Left lobe of liver (tissue), 2 donors: ENCODE measurements at regions not wholly inside any gene's neighbourhood (a gene's known extent, or its start where the extent isn't known, plus 50 kb on each side); places are given as distances from the start of the nearest gene placed in this dataset.

Experiments used
- ATAC-seq: fragments of 200-7000 bp; cut with Tn5 transposase; one replicate; pipeline ENCODE4 v1.9.1; 2020; ENCODE audit warnings: mild to moderate bottlenecking, moderate library complexity
- DNase-seq: peaks from one replicate; pipeline ENCODE4 v3.0.0-alpha.2; 2020; ENCODE audit warnings: low spot score
- donor health status: DM: no; HTN: no; CAD: no; lungs with moderate emphysema.
- donor health status: DM: no; HTN: yes; CAD: no.

DNA sequence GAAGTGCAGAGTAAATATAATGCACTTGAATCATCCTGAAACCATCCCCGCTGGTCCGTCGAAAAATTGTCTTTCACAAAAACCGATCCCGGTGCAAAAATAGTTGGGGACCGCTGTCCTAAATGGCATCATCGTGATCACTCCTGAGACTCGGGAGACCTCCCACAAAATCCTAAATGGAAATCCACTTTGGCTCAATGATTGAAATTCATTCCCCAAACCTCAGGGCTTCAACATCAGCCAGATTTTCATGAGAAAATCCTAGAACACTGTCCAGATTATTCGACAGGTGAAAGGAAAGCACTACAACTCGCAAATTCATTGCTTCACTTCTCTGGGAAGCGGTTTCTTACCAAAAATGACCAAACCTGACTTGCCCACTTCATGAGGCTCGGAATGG, 335.3 kb upstream of the ZNF507 start:
- ATAC-seq, result no peak
- no peak for DNase-seq

DNA sequence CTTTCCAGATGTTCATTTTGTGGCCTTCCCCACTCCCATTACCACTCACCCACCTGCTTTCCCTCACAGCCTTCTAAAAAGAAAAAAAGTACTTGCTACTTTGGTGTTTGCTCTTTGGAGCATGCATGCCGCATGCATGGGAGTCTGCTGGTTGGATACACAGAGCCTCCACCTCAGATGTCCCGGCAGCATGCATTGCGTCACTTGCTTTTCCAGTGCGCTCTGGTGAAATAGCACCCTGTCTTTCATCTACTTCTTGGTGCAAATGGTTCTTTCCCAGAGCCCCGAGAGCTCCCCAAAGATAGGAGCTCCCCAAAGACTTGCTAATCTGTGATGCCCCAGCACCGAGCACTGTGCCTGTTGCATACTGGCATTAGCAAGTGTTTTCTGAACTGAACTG, 333.2 kb upstream of the ZNF507 start:
- ATAC-seq, result no peak
- DNase-seq, result no peak

DNA sequence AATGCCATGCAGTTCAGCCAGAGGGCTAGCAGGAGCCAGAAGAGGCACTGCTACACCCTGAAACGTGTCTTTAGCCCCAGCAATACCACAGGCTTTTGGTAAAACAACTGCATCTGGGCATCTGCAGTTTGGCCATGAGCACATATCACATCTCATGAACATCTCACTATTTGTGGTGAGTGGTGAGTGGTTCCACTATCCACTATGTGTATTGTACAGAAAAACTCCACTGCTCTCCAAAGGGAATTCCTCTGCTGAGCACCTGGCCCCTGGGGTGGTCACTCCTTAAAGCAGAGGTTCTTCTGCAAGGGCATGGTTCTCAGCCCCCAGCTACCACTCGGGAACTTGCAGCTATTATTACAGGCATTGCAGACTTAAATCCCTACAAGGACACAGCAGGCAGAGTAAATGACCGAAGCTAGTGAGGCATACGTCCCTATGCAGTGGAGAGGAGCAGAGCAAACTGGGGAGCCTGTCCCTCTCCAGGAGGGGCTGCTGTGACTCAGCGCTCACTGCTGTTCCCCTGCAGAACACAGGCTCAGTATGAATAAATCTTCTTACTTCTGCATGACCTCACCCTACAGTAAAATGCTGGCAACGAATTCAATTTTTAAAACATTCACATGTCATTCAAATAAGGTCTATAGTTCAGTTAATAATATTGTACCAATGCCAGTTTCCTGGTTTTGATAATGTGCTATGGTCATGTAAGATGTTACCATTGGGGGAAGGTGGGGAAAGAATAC, 332.4 kb upstream of the ZNF507 start:
- ATAC-seq, result no peak
- DNase-seq, result no peak

DNA sequence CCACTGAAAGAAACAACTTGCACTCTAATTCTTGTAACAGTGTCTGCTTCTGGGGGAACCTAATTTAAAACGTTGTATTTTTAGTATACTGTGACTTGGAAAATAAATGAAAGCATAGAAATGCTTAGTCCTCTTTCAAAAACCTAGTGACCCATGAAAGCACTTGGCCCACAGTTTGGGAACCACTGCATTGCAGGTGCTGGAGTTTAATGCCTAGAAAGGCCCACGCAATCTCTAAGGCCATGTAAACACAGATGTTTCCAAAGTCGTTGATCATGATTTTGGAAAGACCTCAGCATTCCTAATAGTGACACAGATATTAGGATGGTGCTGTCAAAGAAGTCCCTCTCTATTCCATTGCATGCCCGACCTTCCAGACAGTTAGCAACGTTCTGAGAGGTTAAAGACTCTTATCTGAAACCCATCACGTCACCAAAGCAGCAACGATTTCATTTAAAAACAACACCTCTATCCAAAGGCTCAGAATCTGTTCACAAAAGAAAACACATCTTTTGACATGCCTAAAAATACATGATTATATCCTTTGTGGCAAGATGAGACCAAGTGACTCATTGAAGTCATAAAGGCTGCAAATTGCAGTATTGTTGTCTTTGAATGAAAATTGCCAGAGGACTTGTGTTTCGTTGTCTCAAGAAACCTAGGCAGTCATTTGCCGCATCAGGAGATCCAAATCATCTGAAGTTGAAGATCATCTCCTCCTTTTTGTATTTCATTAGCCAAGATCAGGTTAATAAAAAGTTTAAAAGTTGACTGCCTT, 328.0 kb upstream of the ZNF507 start:
- ATAC-seq, result no peak
- DNase-seq, result no peak

DNA sequence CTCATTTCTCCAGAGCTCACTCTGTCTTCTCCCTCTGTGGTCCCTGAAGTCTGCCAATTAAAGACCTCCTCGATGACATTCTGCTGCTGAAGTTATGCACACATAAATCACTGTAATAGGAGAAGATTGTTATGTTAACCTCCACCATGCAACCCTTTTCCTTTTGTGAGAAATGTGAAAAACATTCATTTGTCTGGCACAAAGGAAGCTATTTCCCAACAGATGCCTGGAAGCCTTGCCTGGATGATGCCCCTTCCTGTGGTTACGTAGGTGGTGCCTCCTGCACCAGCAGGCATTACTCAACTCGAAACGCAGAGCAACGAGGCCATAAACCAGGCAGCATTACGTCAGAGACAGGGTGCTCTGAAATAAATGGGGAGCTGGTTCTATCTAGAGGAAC, 327.4 kb upstream of the ZNF507 start:
- ATAC-seq (no peak), DNase-seq (no peak)

DNA sequence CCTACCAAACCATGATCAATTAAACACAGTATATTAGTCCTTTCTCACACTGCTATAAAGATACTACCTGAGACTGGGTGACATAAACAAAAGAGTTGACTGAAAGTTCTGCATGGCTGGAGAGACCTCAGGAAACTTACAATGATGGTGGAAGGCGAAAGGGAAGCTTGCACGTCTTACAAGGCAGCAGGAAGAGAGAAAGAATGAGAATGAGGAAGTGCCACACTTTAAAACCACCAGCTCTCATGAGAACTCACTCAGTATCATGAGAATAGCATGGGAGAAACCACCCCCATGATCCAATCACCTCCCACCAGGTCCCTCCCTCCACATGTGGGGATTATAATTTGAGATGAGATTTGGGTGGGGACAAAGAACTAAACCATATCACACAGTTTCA, 324.9 kb upstream of the ZNF507 start:
- no peak for ATAC-seq
- no peak for DNase-seq

DNA sequence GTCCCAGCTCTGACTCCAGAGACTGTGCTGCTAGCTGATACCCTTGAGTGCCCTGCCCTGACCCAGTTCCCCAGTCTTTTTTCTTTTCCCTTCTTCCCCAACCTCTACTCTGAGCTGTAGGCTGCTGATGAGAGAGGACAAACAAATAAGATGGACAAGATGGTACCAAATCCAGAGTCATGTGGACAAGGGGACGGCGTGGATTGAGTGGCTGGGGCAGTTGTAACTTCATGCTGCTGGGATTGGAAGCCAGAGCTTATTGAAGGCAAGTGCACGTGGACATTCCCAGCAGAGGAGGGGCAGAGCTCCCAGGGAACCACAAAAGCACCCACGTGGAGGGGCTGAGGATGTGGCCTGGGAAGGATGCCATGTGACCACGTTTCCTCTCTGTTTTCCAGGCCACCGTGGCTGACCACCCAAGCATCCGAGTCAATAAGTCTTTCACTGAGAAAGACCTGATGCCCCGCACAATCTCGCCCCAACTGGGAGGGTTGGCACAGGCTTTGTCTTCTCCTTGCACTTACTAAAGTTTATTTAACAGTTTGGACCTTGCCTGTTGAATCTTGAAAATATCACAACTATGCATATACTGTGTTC, 323.3 kb upstream of the ZNF507 start:
- ATAC-seq (no peak), DNase-seq (no peak)

DNA sequence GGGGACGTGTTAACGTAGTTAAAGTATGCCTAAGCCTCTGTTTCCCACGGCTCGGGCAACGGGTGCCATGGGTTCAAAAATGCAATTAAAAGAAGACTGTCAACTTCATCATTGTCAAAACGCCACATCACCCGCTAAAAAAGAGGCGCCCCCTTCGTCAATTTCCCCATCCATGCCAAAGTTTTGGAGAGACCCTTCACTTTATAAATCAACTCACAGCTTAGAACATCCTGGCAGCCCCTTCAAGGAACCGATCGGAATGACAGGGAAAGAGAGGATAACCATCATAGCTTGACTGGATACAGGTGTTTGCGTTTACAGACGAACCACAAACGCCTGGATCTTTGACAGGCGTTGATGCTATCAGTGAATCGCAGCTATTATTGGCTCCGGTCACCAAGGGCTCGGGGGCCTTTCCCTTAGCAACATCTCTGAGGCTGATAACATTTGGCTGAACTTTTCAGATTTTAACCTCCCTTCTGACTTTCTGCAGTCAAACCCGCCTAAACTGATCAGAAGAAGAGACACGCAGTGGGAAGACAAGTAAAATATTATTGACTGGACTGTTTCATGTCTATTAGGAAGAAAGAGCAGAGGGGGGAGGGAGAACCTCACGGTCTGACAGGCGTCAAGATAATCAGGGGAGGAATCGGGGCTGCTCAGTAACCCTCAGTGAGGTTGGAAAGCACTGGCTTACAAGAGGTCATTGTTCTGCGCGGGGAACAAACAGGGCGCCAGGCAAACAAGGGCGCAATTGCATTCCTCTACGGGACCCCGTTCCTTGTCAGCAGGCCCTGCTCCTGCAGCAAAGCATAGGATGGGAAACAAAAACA, 322.5 kb upstream of the ZNF507 start:
- no peak for DNase-seq

DNA sequence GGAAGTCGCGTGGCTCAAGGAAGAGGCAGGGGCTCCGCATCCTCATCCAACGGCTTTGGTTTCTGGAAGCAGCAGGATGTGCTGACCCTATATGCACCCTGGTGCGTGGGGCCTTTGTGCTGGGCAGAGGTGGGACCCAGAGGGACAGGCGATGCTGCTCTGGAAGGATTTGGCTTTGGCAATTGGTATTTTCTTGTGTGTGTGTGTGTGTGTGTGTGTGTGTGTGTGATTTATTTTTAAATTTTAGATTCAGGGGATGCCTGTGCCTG, 321.9 kb upstream of the ZNF507 start:
- ATAC-seq, result no peak
- DNase-seq, result no peak

More for the DNA sequence above, 322.5 kb upstream of the ZNF507 start:
- no peak for ATAC-seq

DNA sequence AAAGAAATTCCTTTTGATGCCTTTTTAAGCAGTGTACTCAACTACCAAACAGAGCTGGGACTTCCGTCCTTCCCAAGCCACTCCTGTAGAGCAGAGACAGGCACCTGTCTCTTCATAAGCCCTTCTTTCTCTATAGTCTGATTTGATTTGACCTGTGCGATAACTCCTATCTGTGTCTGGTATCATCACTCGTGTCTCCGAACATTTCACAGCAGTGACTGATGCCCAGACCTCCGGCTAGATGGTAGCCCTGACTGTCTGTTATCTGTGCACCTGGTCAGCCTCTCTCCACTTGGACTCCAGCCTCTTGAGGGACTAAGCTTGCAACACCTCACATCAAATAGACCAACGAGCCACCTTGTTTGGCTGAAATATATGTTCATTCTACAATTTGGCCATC, 316.2 kb upstream of the ZNF507 start:
- no peak for DNase-seq
- no peak for ATAC-seq

DNA sequence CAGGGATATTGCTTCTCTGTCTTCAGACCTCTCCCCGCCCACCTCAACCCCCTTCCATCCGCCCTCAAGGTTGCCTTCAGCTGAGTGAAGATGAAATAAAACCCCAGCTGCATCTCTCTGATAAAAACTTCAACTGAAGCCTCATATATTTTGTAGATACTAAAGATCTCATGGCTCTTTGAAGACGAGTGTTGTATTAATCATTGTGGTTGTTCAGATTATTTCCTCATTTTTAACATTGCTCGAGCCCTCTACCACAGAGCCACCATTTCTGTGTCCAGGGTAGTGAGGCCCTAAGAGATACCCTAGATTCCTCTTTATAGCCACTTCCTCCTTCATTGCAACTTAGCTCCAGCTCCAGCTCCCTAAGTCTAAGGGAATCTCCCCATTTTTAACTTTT, 312.8 kb upstream of the ZNF507 start:
- ATAC-seq (no peak), DNase-seq (no peak)

DNA sequence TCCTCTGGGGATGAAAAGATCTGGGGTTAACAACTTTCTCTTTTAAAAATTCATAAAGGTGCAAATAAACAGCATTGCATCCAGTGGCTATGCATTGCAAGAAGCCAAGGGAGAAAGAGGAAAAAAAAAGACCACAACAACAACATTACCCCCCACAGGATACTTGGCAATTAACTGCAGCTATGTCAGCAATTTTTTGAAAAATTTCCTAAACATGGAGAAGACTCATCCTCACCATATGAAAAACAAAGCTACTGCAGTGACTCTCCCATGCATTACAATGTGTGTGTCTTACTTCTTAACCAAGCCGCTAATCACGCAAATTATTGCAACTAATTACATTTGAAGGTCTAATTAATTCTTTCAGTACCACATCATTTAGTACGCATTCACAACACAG, 309.8 kb upstream of the ZNF507 start:
- DNase-seq, result no peak
- ATAC-seq, result no peak

DNA sequence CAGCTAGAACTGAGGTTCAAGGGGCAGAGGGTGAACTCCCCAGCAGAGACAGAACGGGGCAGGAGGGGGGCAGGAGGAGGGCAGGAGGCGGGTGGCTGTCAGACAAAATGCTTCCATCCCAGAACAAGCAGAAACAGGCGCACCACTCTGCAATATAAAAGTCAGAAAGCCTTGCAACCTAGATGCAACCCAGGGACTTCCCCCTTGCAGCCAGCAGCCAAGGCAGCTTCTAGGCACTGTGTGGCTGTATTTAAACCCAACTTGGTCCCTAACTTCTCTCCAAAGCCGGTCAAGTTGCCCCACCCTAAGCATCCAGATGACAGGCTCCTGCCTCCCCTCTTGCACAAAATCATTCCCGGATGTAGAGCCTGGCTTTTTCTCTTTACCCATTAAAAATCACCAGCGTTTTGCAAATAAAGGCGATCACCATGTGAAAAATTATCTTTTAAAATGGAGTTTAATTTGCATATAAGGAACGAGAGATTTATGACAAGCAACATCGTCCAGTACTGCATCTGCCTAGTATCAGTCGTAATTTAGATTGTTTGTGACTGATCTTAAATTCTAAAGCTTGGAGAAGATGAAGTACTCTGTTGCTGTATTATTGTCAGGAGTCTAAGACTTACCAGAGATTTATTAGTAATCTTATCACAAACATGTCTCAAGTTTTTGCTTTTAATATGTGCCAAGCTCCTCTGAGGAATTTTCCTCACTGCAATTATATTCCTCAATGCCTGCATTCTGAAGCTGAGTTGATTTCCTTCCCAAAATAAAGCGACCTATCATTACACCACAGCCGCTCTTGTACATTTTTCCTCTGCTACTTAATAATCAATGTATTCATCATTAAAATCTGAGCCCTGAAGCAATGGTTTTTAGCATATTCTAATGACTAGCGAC, 307.1 kb upstream of the ZNF507 start:
- DNase-seq (no peak), ATAC-seq (no peak)

DNA sequence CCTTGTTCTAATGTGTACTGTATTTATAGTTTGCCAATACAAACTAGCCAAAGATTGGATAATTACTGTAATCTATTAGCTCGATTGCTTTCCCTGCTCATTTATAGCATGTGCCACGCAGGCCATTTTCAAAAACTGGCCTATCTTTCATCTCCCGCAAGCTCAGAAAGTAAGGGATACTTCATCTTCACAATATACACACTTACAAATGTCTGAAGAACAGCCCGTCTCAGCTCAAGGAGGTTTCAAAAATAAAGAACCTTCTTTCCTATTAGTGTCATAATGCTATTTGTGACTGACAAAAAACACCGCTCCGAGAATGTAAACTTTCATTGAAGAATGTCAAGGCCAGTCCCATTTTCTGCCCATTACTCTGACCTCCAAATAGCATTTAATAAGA, 306.4 kb upstream of the ZNF507 start:
- no peak for DNase-seq
- no peak for ATAC-seq

DNA sequence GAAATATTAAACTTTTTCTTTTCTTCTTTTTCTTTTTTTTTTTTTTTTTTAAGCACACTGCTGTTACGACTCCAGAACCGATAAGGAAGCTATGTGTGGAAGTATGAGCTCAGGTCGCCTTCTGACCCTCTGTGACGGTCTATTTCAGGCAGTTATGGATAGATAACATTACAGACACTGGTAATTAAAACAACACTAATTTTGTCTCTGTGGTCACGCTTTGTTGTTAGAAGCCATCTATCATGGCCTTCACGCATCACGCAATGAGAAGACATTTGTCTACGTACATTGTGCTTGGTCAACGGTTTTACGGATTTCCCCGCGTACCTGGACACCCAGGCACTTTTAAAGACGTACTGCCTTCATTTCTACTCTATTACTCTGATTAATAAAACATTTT, 306.0 kb upstream of the ZNF507 start:
- ATAC-seq (no peak), DNase-seq (no peak)

DNA sequence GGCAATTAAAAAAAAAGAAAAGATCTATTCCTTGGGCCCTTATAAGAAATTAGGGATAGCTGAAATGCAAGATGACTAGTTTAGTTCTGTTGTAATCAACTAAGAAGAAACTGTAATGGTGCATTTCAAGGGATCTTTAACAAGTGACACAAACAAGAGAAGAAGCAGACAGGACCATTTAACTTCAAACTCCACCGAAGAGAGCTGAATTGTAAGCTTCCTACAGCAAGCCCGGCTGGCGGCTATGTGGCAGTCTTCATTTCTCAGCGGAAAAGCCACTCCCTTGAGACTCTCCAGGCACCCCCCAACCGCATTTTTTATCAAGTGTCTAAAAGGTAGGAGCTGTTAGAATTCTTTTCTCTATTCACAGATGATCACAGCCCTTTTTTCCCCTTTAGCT, 305.2 kb upstream of the ZNF507 start:
- ATAC-seq (no peak), DNase-seq (no peak)

DNA sequence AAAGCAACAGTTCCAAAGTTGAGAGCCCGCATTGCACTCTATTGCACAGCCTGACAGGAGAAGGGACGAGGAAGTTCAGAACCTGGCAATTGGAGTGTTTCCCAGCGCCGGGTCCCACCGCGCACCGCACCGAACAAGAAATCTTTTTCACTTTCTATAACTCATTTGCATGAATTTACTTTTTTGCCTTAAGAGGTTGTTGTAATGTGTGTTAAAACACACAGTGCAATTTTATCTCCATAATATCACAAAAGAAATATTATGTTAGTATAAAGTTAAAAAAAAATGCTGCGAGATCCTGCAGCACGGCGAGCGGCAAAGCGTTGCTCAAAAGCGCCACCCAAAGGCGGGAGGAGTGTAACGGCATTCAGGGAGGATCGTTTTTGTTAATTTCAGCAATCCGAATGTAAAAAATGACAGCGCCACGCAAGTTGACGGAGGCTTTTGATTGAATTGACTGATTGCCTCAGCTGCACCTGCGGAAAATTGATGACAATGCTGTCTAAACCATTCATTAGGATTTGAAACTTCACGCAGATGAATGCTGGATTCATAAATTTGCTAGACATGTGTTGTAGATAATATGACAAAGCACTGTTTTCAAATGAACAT, 303.6 kb upstream of the ZNF507 start:
- peak; percentile 52 for ATAC-seq
- no peak for DNase-seq

DNA sequence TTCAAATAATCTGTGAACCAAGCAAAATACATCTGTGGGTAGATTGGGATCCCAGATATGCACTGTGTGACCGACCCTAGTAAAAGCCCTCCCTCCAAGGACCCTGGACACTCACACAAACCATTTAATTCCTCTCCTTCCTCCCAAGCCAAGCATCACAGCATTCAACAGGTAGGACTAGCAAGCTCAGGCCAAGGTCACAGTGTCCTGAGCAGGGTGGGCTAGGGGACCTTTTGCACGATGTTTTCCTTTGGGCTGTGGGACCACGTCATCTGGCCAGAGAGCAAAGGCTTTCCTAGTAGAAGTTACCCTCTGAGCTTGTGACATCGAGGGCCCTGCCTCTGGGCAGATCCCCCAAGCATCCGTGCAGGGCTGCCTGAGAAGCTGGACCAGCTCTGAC, 297.6 kb upstream of the ZNF507 start:
- no peak for DNase-seq
- no peak for ATAC-seq

DNA sequence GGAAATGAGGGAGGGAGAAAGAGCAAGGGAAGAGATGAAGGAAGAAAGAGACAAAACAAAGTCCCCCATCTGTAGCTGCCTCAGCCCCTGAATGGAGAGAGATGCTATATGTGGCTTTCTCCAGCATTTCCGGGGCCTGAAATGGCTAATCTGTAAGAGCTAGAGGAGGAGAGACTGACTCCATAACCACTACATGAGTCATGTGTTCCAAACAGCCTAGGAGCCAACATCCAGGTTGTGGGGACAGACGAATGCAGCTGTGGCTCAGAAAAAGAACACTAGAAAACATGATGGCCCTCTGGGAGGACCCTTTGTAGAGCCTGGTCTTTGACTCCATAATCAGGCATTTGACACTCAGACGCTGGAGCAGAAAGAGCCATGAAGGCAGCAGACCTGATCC, 292.0 kb upstream of the ZNF507 start:
- DNase-seq (no peak), ATAC-seq (no peak)

DNA sequence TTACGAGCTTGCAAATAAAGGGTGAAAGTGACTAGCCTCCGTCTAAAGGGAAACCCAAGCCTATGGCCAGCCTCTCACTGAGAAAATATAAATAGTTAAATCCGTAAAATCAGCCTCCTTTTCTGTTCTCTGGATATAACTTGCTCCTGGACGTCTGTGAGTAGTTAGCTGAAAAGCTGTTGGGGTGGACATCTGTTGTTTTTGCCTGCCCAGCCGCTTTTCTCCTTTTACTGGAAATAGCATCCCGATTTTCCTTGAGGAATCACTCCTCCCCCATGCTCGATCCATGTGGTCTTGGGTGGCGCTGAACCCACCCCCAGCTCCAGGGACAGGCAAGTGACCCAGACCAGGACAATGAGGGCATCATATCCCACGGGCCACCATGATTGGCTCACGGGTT, 291.5 kb upstream of the ZNF507 start:
- DNase-seq (no peak), ATAC-seq (no peak)
